Activated T-cell treated with anti-CD3 and anti-CD28 coated beads for 48 hours (primary cell): ENCODE measurements at regions not wholly inside any gene's neighbourhood (a gene's known extent, or its start where the extent isn't known, plus 50 kb on each side); places are given as distances from the start of the nearest gene placed in this dataset.
A peak's percentile ranks its signal among the peaks of the same experiment; 100 is the strongest.
"Not testable (repeated sequence)": the region's sequence is repeated elsewhere in the genome, so short reads cannot be mapped to it uniquely, and the experiment has no call there.

Experiments used
- DNase-seq: peaks from one replicate; pipeline ENCODE4 v3.0.0-alpha.2; 2020; ENCODE audit warnings: low read depth

DNA sequence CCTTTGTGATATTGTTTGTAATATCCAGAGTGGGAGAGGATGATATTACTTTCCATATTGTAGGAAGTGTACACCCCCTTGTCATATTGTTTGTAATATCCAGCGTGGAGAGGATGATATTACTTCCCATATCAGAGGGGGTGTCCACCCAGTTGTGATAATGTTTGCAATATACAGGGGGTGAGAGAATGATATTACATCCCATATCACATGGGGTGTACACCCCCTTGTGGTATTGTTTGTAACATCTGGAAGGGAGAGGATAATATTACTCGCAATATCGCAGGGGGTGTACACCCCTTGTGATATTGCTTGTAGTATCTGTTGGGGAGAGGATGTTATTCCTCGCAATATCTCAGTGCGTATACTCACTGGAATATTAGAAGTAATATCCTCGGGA, 61.5 kb downstream of the PRSS23 start:
- DNase-seq = no peak

DNA sequence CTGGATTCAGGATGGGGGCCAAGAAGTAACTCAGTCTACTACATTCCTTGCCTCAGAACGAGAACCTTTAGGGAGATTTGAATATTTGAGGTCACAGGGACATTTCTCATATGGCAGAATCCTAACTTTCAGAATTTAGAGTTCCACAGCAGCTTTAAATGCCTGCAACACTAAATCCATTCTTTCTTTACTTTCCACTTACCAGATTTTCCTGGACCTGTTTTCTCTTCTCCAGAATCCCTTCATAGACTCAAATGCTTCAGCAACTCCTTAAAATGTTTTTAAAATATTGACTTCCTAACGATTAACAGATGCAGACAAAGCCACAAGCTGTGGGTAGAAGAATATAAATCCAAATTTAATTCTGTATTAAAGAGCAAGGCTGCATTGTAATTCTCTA, 63.1 kb downstream of the PRSS23 start:
- DNase-seq = no peak

DNA sequence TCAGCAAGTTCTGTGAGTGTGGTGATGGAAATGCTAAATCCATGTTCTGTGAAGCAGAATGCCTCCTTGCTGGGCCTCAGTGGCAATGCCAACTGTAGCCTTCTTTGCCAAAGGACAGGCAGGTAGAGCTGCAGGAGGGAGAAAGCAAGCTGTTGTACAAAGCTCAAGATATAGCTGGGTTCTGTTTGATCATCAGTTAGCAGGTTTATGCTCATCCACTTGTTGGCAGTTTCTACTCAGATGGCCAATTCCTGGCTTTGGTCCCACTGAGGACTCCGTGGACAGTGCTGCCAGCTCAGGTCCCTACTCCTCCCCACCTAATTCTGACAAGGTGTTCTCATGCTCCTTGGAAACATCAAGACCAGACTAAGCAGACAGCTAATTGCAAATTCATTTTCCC, 65.1 kb downstream of the PRSS23 start:
- DNase-seq = no peak

DNA sequence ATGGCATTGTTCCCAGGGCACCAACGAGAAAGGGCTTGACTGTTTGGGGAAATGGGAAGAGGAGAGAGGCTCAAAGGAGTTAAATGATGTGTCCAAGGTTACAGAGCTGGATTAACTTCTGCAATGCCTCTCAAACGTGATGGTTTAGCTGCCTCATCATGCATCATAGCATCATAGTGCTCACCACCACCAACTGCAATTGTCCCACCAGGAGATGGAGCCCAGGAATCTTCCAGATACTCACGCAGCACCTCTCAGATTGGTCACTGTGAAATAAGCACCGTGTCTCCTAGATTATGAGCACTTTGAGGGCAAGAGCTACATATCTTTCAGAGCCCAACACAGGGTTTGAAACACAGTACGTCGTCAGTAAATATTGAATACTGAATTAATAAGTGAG, 69.2 kb downstream of the PRSS23 start:
- no peak for DNase-seq

DNA sequence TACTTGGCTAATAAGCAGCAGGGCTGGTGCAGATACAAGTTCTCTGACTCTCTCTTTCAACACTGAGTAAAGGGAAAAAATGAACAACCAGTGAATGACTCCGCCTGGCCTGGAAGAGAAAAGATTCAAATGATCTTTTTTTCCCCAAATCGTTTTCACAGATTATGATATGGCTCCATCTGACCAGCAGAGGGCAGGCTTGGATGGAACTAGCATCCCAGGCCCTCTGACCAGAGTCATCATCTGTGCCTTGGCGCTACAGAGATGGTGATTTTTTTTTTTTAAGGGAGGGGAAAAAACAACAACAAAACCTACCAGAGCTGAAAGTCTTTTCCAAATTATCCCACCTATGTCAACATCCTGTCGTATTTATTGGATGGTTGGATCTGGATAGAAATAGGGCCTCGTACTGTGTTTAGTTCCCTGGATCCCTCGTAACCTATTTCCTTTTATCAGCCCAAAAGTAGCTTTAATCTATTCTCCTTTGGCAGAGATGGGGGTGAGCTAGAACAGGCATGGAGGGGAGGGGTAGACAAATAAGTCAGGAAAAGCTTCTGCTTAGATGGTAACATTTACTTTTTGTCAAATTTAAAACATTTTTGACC, 69.7 kb downstream of the PRSS23 start:
- peak; percentile 20 for DNase-seq

DNA sequence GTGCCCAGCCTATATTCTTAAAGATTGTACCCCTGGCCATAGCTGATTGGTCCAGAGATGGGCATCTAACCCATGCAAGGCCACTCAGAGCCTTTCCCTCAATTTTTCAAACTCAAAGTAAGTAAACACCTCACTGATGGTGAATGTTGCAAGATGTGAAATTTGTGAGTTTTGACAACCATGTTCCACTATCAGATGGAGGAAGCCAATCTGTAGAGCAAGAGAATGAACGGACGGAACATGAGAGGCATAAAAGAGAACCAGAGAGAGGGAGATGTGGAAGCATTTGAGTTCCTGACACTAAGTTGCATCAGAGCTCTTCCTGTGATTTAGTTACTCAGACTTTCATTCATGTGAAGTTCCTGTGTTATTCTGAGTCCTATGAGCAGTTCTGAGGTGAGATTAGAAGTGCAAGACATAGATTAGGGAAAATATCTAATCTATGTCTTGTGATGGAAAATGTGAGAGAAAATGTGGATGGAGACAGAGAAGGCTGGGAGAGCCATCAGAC, 73.3 kb downstream of the PRSS23 start:
- no peak for DNase-seq

DNA sequence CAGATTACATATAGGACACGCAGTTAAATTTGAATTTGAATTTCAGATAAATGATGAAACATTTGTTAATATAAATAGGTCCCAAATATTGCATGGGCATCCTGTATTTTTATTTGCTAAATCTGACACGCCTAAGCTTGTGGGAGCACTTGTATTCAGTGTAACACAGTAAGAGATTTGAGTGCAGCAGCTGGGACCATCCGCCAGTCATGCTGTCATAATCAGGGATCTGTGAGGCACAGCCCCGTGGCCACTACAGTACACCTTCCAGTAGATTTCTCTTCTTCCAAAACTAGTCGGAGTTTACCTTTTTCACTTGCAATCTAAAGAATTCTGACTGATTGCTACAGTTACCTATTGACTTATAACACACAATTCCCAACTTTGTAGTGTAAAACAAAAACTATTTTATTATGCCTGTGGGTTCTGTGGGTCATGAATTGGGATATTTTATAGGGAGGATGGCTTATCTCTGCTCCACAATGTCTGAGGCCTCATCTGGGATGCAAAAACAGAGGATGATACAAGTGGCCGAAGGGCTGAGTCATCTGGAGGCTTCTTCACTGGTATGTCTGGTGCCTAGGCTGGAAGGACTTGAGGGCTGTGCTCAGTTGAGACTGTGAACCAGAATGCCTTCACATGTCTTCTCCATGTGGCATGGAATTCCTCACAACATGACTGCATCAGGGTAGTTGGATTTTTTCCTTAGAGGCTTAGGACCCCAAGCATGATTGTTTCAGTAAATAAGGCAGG, 74.1 kb downstream of the PRSS23 start:
- no peak for DNase-seq

DNA sequence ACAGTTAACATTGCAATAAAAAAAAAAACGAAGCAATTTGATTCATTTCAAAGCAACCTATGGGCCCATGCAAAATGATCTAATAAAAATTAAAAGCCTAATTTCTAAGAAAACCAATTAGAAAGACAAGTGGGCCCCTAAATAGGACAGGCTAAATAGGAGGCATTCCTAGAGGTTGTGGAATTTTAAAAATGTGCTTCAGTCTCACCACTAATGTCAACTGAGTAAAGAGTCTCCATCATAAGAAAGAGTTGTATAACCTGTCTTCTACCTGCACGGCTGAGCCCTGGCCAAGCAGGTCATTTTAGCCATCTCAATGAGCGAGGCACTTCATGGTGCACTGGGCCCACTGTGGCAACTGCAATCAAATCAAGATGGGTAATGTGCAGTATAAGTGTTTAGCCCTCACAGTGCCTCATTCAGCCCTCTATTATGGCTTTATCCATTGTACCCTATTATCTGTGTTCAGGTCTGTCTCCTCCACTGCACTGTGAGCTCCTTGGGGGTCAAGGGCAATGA, 76.4 kb downstream of the PRSS23 start:
- no peak for DNase-seq

DNA sequence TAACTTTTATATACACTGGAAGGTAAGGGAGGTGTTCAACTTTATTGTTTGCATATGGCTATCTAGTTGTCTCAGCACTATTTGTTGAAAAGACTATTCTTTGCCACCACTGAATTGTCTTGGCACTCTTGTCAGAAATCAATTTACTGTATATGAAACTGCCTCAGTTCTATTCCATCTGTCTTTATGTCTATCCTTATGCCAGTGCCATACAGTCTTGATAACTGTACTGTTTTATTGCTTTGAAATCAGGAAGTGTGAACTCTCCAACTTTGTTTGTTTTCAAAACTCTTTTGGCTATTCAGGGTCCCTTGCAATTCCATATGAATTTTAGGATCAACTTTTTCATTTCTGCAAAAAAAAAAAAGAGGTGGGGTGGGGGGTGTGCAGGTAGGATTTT, 77.2 kb downstream of the PRSS23 start:
- DNase-seq = no peak

DNA sequence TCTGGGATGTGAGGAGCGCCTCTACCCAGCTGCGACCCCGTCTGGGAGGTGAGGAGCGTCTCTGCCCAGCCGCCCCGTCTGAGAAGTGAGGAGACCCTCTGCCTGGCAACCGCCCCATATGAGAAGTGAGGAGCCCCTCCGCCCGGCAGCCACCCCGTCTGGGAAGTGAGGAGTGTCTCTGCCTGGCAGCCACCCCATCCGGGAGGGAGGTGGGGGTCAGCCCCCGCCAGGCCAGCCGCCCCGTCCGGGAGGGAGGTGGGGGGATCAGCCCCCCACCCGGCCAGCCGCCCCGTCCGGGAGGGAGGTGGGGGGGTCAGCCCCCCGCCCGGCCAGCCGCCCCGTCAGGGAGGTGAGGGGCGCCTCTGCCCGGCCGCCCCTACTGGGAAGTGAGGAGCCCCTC, 76.0 kb downstream of the FZD4 start:
- not testable (repeated sequence) for DNase-seq

DNA sequence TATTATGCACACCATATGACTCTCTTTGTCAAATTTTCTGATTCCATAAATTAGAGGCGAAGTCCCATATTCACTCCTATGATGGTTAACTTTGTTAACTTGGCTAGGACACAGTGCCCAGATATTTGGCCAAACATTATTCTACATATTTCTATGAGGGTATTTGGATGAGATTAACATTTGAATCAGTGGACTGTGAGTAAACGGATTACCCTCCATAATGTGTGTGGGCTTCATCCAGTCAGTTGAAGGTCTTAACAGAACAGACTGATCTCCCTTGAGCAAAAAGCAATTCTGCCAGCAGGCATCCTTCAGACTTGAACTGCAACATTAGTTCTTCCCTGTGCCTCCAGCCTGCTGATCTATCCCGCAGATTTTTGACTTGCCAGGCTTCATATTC, 69.9 kb downstream of the FZD4 start:
- DNase-seq = no peak

DNA sequence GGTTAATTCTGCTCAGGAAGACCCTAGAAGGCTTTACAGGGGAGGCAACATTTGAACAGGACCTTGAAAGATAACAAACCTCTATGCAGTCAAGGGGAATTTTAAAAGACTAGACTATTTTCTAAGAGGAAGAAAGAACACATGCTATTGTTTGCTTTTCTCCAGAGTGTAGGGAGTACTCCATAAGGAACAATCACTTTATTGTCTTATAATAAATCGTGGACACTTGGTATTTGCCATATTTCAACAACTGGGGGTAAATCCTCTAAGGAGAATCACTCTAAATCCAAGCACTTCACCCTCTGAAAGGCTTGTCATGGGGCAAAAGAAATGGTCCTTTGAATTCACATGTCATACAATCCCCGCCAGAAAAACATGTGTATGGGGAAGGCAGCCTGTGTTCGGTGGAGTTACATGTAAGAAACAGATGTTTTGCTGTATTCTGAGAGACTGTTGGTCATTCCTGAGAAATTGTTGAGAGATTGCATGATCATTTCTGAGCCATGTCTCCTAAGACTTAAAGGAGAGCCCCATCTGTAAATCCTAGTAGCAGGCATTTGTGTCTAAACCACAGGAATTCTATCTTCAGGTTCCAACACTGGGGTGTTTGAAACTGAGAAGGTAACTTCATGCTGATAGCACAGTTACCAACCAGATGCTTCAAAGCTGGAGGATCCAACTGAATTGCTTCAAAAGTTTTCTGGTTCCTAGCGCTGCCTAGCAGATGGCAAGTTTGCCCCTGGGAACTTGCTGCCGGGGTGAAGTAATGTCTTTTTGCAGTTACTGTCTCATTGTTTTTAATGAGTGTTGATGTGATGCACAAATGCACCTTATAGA, 66.8 kb downstream of the FZD4 start:
- DNase-seq = no peak

DNA sequence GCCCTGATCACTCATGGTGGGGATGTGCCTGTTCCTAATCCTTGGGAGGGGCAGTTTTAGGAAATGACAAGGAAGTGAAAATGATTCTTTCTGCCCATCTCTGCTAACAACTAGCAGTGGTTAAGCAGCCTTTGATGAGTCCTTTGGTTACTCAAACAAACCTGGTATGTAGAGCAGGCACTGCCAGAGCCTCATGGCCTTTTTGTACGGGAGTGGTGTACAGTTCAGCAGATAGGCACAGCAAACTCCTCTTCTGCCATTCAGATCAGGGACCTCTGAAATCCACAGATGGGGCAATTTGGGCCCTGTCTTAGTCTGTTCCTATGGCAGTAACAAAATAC, 66.2 kb downstream of the FZD4 start:
- no peak for DNase-seq

DNA sequence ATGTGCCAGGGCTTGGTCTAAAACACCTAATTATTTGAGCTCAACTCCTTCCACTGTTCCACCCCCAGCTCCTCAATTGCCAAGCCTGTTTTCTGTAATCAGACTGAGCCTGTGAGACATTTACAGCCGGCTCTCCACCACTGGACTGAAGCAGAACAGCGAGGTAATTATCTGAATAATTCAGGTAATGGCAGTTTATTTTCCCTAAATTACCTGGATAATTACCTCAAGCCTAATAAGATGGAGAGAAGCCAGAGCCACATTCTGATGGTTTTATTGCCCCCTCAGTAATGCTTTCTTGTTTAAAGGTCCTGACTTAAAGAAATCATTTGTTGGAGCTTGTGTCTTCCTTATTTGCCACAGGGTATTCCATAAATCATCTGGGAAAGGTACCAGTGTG, 64.2 kb downstream of the FZD4 start:
- DNase-seq = no peak

DNA sequence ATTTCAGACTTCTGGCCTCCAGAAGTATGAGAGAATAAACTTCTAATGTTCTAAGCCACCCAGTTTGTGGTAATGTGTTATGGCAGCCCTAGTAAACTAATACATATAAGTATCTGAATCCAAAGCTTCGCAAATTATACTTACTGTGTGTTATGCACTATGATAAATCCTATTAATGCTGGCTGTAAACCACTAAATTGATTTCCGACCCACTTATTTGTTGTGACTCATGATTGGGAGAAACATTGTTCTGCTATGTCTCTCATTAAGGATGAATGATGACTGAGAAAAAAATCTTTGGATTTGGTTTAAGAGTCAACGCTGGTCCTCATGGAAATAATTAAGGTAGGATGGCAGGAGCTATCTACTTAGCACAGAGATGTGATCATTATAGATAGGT, 62.0 kb downstream of the FZD4 start:
- DNase-seq = no peak
